GM23338 (cell line): ENCODE measurements at regions not wholly inside any gene's neighbourhood (a gene's known extent, or its start where the extent isn't known, plus 50 kb on each side); places are given as distances from the start of the nearest gene placed in this dataset.

Experiments used
- ATAC-seq: fragments of 200-7000 bp; cut with Tn5 transposase; 3 replicates; pipeline ENCODE4 v1.9.1; 2020
- DNase-seq: peaks from one replicate; pipeline ENCODE4 v3.0.0-alpha.2; 2015; ENCODE audit warnings: low spot score
- H2AFZ ChIP-seq: fragments of 200-600 bp; sonication (generic); 2 replicates; pipeline ENCODE4 v1.8.0; 2016; ENCODE audit warnings: antibody characterized with exemption, mild to moderate bottlenecking, moderate library complexity
- H3F3A ChIP-seq: fragments of 200-600 bp; sonication (generic); replicated peaks from 2 replicates; pipeline ENCODE4 v1.8.0; 2017; ENCODE audit warnings: antibody characterized with exemption, mixed run types, low read depth
- H3K27ac ChIP-seq: fragments of 200-600 bp; sonication (generic); 2 replicates; pipeline ENCODE4 v1.6.1; 2016; ENCODE audit warnings: low read depth
- H3K27me3 ChIP-seq: fragments of 200-600 bp; sonication (generic); 2 replicates; pipeline ENCODE4 v1.8.0; 2016; ENCODE audit warnings: mild to moderate bottlenecking, mixed run types, moderate library complexity; ENCODE audit not compliant: insufficient read depth
- H3K36me3 ChIP-seq: fragments of 200-600 bp; sonication (generic); 2 replicates; pipeline ENCODE4 v1.8.0; 2016; ENCODE audit warnings: mild to moderate bottlenecking; ENCODE audit not compliant: insufficient read depth
- H3K4me1 ChIP-seq: fragments of 200-600 bp; sonication (generic); 2 replicates; pipeline ENCODE4 v1.8.0; 2016; ENCODE audit warnings: mild to moderate bottlenecking, moderate library complexity; ENCODE audit not compliant: insufficient read depth
- H3K4me2 ChIP-seq: fragments of 200-600 bp; sonication (generic); 2 replicates; pipeline ENCODE4 v1.7.1; 2017; ENCODE audit warnings: mixed run types
- H3K4me3 ChIP-seq: fragments of 200-600 bp; sonication (generic); 2 replicates; pipeline ENCODE4 v1.6.1; 2016; ENCODE audit warnings: mixed run types
- H3K79me2 ChIP-seq: fragments of 200-600 bp; sonication (generic); replicated peaks from 2 replicates; pipeline ENCODE4 v1.8.0; 2017; ENCODE audit warnings: mild to moderate bottlenecking; ENCODE audit not compliant: insufficient read depth
- H3K9me2 ChIP-seq: fragments of 200-600 bp; sonication (generic); 2 replicates; pipeline ENCODE4 v1.8.0; 2017; ENCODE audit not compliant: insufficient read depth
- H4K20me1 ChIP-seq: fragments of 200-600 bp; sonication (generic); replicated peaks from 2 replicates; pipeline ENCODE4 v1.8.0; 2017; ENCODE audit warnings: mild to moderate bottlenecking; ENCODE audit not compliant: insufficient read depth
- H3K27ac Mint-ChIP-seq: 2 replicates; pipeline ENCODE4 v1.8.0; 2020; ENCODE audit warnings: inconsistent platforms, mild to moderate bottlenecking, moderate library complexity, mixed read lengths
- H3K27me3 Mint-ChIP-seq: 3 replicates; pipeline ENCODE4 v1.8.0; 2022; ENCODE audit warnings: low read depth, mild to moderate bottlenecking, moderate library complexity, mixed read lengths, inconsistent platforms; ENCODE audit not compliant: insufficient read depth, poor library complexity
- H3K36me3 Mint-ChIP-seq: 3 replicates; pipeline ENCODE4 v1.8.0; 2021; ENCODE audit warnings: low read depth, mild to moderate bottlenecking, inconsistent platforms, moderate library complexity, mixed read lengths
- H3K4me1 Mint-ChIP-seq: 3 replicates; pipeline ENCODE4 v1.8.0; 2020; ENCODE audit warnings: mild to moderate bottlenecking, inconsistent platforms, mixed read lengths
- H3K4me3 Mint-ChIP-seq: 3 replicates; pipeline ENCODE4 v1.8.0; 2021; ENCODE audit warnings: moderate library complexity, mild to moderate bottlenecking, inconsistent platforms, mixed read lengths
- H3K9me3 Mint-ChIP-seq: 3 replicates; pipeline ENCODE4 v1.8.0; 2020; ENCODE audit warnings: moderate library complexity, mild to moderate bottlenecking, inconsistent platforms, mixed read lengths
- CREB1 ChIP-seq: fragments of 250-450 bp; sonication (Bioruptor Pico); IDR thresholded peaks from 2 replicates; pipeline ENCODE4 v1.5.0; 2020; ENCODE audit warnings: low read depth, mild to moderate bottlenecking, moderate library complexity
- CTCF ChIP-seq, 2 experiments: fragments of 200-600 bp in 1 of 2; sonication (generic) in 1 of 2; conservative IDR thresholded peaks; 2 replicates each; pipeline versions ENCODE4 v1.5.1 to v1.6.1; 2016 to 2017; ENCODE audit warnings: antibody characterized with exemption in 2 of 2, low read depth in 2 of 2, mild to moderate bottlenecking in 2 of 2, moderate library complexity in 1 of 2
- ETS1 ChIP-seq: IDR thresholded peaks from 2 replicates; pipeline ENCODE4 v1.6.1; 2016; ENCODE audit warnings: antibody characterized with exemption
- EZH2 ChIP-seq: fragments of 200-600 bp; sonication (generic); IDR thresholded peaks from one replicate; pipeline ENCODE4 v1.8.0; 2017; ENCODE audit warnings: antibody characterized with exemption, mild to moderate bottlenecking, low read depth; ENCODE audit not compliant: unreplicated experiment
- EZH2phosphoT487 ChIP-seq: fragments of 200-600 bp; sonication (generic); IDR thresholded peaks from one replicate; pipeline ENCODE4 v1.8.1; 2018; ENCODE audit warnings: antibody characterized with exemption; ENCODE audit not compliant: unreplicated experiment
- JUNB ChIP-seq: IDR thresholded peaks from one replicate; pipeline ENCODE4 v1.6.1; 2016; ENCODE audit warnings: antibody characterized with exemption; ENCODE audit not compliant: unreplicated experiment
- NANOG ChIP-seq: IDR thresholded peaks from 2 replicates; pipeline ENCODE4 v1.6.1; 2016; ENCODE audit warnings: antibody characterized with exemption, borderline replicate concordance
- POLR2AphosphoS5 ChIP-seq: IDR thresholded peaks from 2 replicates; pipeline ENCODE4 v1.6.1; 2016; ENCODE audit warnings: antibody characterized with exemption, low read depth
- REST ChIP-seq: IDR thresholded peaks from one replicate; pipeline ENCODE4 v1.6.1; 2018; ENCODE audit warnings: antibody characterized with exemption; ENCODE audit not compliant: unreplicated experiment
- STAT1 ChIP-seq: IDR thresholded peaks from one replicate; pipeline ENCODE4 v1.6.1; 2016; ENCODE audit warnings: antibody characterized with exemption; ENCODE audit not compliant: unreplicated experiment
- ZNF114 ChIP-seq: fragments of 250-450 bp; sonication (Bioruptor Pico); IDR thresholded peaks from 2 replicates; pipeline ENCODE4 v1.5.0; 2020; ENCODE audit warnings: mild to moderate bottlenecking, moderate library complexity
- ZNF331 ChIP-seq: fragments of 250-450 bp; sonication (Bioruptor Pico); IDR thresholded peaks from 2 replicates; pipeline ENCODE4 v1.5.0; 2020; ENCODE audit warnings: low read depth, mild to moderate bottlenecking, moderate library complexity
- ZNF462 ChIP-seq: fragments of 250-450 bp; sonication (Bioruptor Pico); IDR thresholded peaks from 2 replicates; pipeline ENCODE4 v1.5.0; 2020; ENCODE audit warnings: mild to moderate bottlenecking, moderate library complexity

GRCh38 chr9:99725852-99726251 lies 95.8 kb upstream of the NR4A3 start:
- Histone ChIP-seq H3K4me2 (no peak overlapping the region), H3K9me2 (0 out of 2 replicates have a peak, but pooled peaks cover 2% of the 10 kb centered on the region), H3K27me3 (no peaks in the 10 kb centered on the region), H3F3A (no peaks in the 10 kb centered on the region), H4K20me1 (no peaks in the 10 kb centered on the region), H3K27ac (no peak overlapping the region), H3K4me1 (peaks cover 14% of the 10 kb centered on the region), H3K36me3 (no peaks in the 10 kb centered on the region), H3K4me3 (no peak overlapping the region), H2AFZ (no peak overlapping the region), H3K79me2 (no peaks in the 10 kb centered on the region)
- H3K9me3 Mint-ChIP-seq = peaks cover 4% of the 10 kb centered on the region; the same call in 1 of the 3 replicates
- H3K27me3 Mint-ChIP-seq = no peaks in the 10 kb centered on the region
- peaks cover 22% of the 10 kb centered on the region for H3K4me1 Mint-ChIP-seq
- TF ChIP-seq ZNF331 (CRISPR knock-in tag) (no peak), CTCF (conservative IDR thresholded peaks at IDR 0.05; ENCODE audit: low read depth in 2 of 2) (no peak), NANOG (no peak), JUNB (no peak), ZNF114 (CRISPR knock-in tag) (no peak), POLR2AphosphoS5 (no peak), EZH2 (no peak), REST (no peak), ETS1 (no peak), ZNF462 (CRISPR knock-in tag) (no peak), STAT1 (no peak), CREB1 (CRISPR knock-in tag) (no peak), EZH2phosphoT487 (no peak)
- no peak overlapping the region for H3K27ac Mint-ChIP-seq
- ATAC-seq (no peak), DNase-seq (no peak)
- H3K36me3 Mint-ChIP-seq = no peaks in the 10 kb centered on the region
- no peak overlapping the region for H3K4me3 Mint-ChIP-seq
